Gastrocnemius medialis (tissue), 4 donors: ENCODE measurements at regions not wholly inside any gene's neighbourhood (a gene's known extent, or its start where the extent isn't known, plus 50 kb on each side); places are given as distances from the start of the nearest gene placed in this dataset.

ENCODE experiments used
- ATAC-seq, 2 donors: fragments of 150-250 bp; one replicate each; pipeline ENCODE4 v1.9.1; 2016
- DNase-seq, 2 donors: peaks; one replicate each; pipeline ENCODE4 v3.0.0-alpha.2; 2019
- H3K27ac ChIP-seq, 4 donors: fragments of 200-600 bp; sonication (generic); 1 replicate in 1 of 4; 2 replicates in 3 of 4; pipeline ENCODE4 v1.5.1; 2016 to 2018; ENCODE audit warnings: mild to moderate bottlenecking in 2 of 4, moderate library complexity in 1 of 4
- H3K27me3 ChIP-seq, 3 donors: fragments of 200-600 bp; sonication (generic) in 2 of 3; 1 replicate in 1 of 3; 2 replicates in 2 of 3; pipeline versions ENCODE4 v1.5.1 to v1.6.0; 2016 to 2019; ENCODE audit warnings: mild to moderate bottlenecking in 1 of 3, moderate library complexity in 1 of 3
- H3K36me3 ChIP-seq, 2 donors: fragments of 200-600 bp; sonication (generic) in 1 of 2; one replicate each; pipeline ENCODE4 v1.5.1; 2017 to 2018
- H3K4me1 ChIP-seq, 2 donors: fragments of 200-600 bp; sonication (generic) in 1 of 2; one replicate each; pipeline ENCODE4 v1.5.1; 2016 to 2017; ENCODE audit warnings: mild to moderate bottlenecking in 2 of 2
- H3K4me3 ChIP-seq, 4 donors: fragments of 200-600 bp; sonication (generic) in 3 of 4; 1 replicate in 1 of 4; 2 replicates in 3 of 4; pipeline ENCODE4 v1.5.1; 2016 to 2019; ENCODE audit warnings: mild to moderate bottlenecking in 2 of 4
- H3K9me3 ChIP-seq, 3 donors: fragments of 200-600 bp; sonication (generic) in 2 of 3; 1 replicate in 1 of 3; 2 replicates in 2 of 3; pipeline ENCODE4 v1.5.1; 2016 to 2019
- CTCF ChIP-seq, 5 experiments: fragments of 450-650 bp in 3 of 5; fragments of 200-600 bp in 2 of 5; sonication (generic) in 2 of 5; IDR thresholded peaks in 4 of 5; conservative IDR thresholded peaks in 1 of 5; 1 replicate in 4 of 5; 2 replicates in 1 of 5; pipeline ENCODE4 v1.5.1; 2016 to 2019; ENCODE audit warnings: antibody characterized with exemption in 5 of 5, mild to moderate bottlenecking in 3 of 5, moderate library complexity in 3 of 5
- POLR2A ChIP-seq, 2 donors: fragments of 450-650 bp; IDR thresholded peaks; one replicate each; pipeline ENCODE4 v1.6.1; 2017; ENCODE audit warnings: antibody characterized with exemption in 2 of 2, mild to moderate bottlenecking in 2 of 2, moderate library complexity in 2 of 2
- in situ Hi-C, 4 donors: fragments of 200-750 bp; cut with MboI; loops; one replicate each; pipeline versions ENCODE4 v1.15.0 to v1.8.0; 2017; ENCODE audit warnings: low sequenced_read_pairs in 4 of 4
- intact Hi-C: fragments of 100-400 bp; cut with DNase I; formaldehyde crosslinking; loops from one replicate; pipeline ENCODE4 v1.15.1; 2023; ENCODE audit warnings: low total_unique reads

- Histone ChIP-seq H3K9me3 (no peaks in the 10 kb centered on the region), H3K4me3 (no peak overlapping the region), H3K27ac (no peak overlapping the region), H3K27me3 (no peaks in the 10 kb centered on the region), H3K36me3 (no peaks in the 10 kb centered on the region), H3K4me1 (no peaks in the 10 kb centered on the region)
- in situ Hi-C loops, result no loop called here
- intact Hi-C loops, result no loop called here
- ATAC-seq, result no peak
- no peak for DNase-seq
- TF ChIP-seq POLR2A (IDR thresholded peaks at IDR 0.05), result no peak
- no peak for TF ChIP-seq CTCF (IDR thresholded peaks at IDR 0.05 in 4 of 5, conservative IDR thresholded peaks at IDR 0.05 in 1 of 5)
Observed at GRCh38 chr1:71324671-71325267, 243.9 kb upstream of the ZRANB2 start.

- Histone ChIP-seq H3K4me1 (no peaks in the 10 kb centered on the region), H3K9me3 (no peaks in the 10 kb centered on the region), H3K27ac (no peak overlapping the region), H3K36me3 (no peaks in the 10 kb centered on the region), H3K27me3 (no peaks in the 10 kb centered on the region), H3K4me3 (no peak overlapping the region)
- DNase-seq (no peak), ATAC-seq (no peak)
- intact Hi-C loops, result no loop called here
- in situ Hi-C loops, result no loop called here
- TF ChIP-seq POLR2A (IDR thresholded peaks at IDR 0.05) (no peak), CTCF (IDR thresholded peaks at IDR 0.05 in 4 of 5, conservative IDR thresholded peaks at IDR 0.05 in 1 of 5) (no peak)
Observed at GRCh38 chr1:71312545-71312944, 231.7 kb upstream of the ZRANB2 start.

GRCh38 chr1:71311376-71311775 is 230.5 kb upstream of the ZRANB2 start:
- DNase-seq, result no peak
- H3K4me1 ChIP-seq, result no peaks in the 10 kb centered on the region
- no peak overlapping the region for H3K4me3 ChIP-seq
- in situ Hi-C loops, result no loop called here
- ATAC-seq, result no peak
- H3K36me3 ChIP-seq, result no peaks in the 10 kb centered on the region
- no peak overlapping the region for H3K27ac ChIP-seq
- H3K27me3 ChIP-seq, result no peaks in the 10 kb centered on the region
- TF ChIP-seq CTCF (IDR thresholded peaks at IDR 0.05 in 4 of 5, conservative IDR thresholded peaks at IDR 0.05 in 1 of 5) (no peak), POLR2A (IDR thresholded peaks at IDR 0.05) (no peak)
- intact Hi-C loops, result no loop called here
- H3K9me3 ChIP-seq, result no peaks in the 10 kb centered on the region

- intact Hi-C loops, result no loop called here
- TF ChIP-seq POLR2A (IDR thresholded peaks at IDR 0.05) (no peak), CTCF (IDR thresholded peaks at IDR 0.05 in 4 of 5, conservative IDR thresholded peaks at IDR 0.05 in 1 of 5) (no peak)
- Histone ChIP-seq H3K4me1 (no peaks in the 10 kb centered on the region), H3K9me3 (no peaks in the 10 kb centered on the region), H3K27ac (no peak overlapping the region), H3K4me3 (no peak overlapping the region), H3K27me3 (no peaks in the 10 kb centered on the region), H3K36me3 (no peaks in the 10 kb centered on the region)
- in situ Hi-C loops, result no loop called here
- ATAC-seq (no peak), DNase-seq (no peak)
Observed at GRCh38 chr1:71307451-71307850, 226.6 kb upstream of the ZRANB2 start.

GRCh38 chr1:71304125-71304524 is 223.3 kb upstream of the ZRANB2 start:
- Histone ChIP-seq H3K27ac (no peak overlapping the region), H3K36me3 (no peaks in the 10 kb centered on the region), H3K4me1 (no peaks in the 10 kb centered on the region), H3K27me3 (no peaks in the 10 kb centered on the region), H3K4me3 (no peak overlapping the region), H3K9me3 (no peaks in the 10 kb centered on the region)
- DNase-seq (no peak), ATAC-seq (no peak)
- TF ChIP-seq CTCF (IDR thresholded peaks at IDR 0.05 in 4 of 5, conservative IDR thresholded peaks at IDR 0.05 in 1 of 5) (no peak), POLR2A (IDR thresholded peaks at IDR 0.05) (no peak)
- in situ Hi-C loops, result no loop called here
- intact Hi-C loops, result no loop called here
